ENCODE measurements at regions not wholly inside any gene's neighbourhood (a gene's known extent, or its start where the extent isn't known, plus 50 kb on each side); places are given as distances from the start of the nearest gene placed in this dataset.
"Not testable (repeated sequence)": the region's sequence is repeated elsewhere in the genome, so short reads cannot be mapped to it uniquely, and the experiment has no call there.

DNA sequence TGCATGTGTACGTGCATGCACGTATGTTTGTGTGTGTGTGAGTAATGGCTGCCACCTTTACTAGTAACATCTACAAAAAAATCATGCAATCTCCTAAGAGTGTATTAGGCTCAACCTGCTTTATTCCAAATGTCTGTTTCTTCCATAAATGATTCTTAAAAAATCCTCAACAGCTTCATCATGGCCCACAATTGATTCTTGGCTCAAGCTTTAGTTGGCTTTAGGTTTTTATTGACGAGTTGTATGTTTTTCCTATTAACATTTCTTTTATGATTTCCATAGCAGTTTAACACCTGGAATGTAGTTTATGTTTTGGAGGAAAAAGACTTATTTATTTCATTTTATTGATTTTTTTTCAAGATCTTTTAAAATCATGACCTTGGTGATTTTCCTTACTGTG, 121.9 kb upstream of the RAB18 start:
- H3K79me2 ChIP-seq (ENCODE audit: insufficient read depth, low read depth) = no peaks in the 10 kb centered on the region
- H4K20me1 ChIP-seq (ENCODE audit: insufficient read depth) = no peaks in the 10 kb centered on the region
- H3K27me3 ChIP-seq (ENCODE audit: insufficient read depth, low read depth) = no peaks in the 10 kb centered on the region
- H3K4me1 ChIP-seq (ENCODE audit: low read depth, poor library complexity, severe bottlenecking) = no peaks in the 10 kb centered on the region
- no peak overlapping the region for H3K27ac ChIP-seq
- no peak overlapping the region for H3K4me3 ChIP-seq (IDR thresholded peaks at IDR 0.05; ENCODE audit: insufficient read depth, low read depth, low read length)
- TF ChIP-seq, protein P1, sequence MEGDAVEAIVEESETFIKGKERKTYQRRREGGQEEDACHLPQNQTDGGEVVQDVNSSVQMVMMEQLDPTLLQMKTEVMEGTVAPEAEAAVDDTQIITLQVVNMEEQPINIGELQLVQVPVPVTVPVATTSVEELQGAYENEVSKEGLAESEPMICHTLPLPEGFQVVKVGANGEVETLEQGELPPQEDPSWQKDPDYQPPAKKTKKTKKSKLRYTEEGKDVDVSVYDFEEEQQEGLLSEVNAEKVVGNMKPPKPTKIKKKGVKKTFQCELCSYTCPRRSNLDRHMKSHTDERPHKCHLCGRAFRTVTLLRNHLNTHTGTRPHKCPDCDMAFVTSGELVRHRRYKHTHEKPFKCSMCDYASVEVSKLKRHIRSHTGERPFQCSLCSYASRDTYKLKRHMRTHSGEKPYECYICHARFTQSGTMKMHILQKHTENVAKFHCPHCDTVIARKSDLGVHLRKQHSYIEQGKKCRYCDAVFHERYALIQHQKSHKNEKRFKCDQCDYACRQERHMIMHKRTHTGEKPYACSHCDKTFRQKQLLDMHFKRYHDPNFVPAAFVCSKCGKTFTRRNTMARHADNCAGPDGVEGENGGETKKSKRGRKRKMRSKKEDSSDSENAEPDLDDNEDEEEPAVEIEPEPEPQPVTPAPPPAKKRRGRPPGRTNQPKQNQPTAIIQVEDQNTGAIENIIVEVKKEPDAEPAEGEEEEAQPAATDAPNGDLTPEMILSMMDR (conservative IDR thresholded peaks at IDR 0.05; ENCODE audit: low read depth, low read length) = no peak
- no peak overlapping the region for H2AFZ ChIP-seq (ENCODE audit: low read depth)
- H3K9ac ChIP-seq = no peak overlapping the region
- H3K36me3 ChIP-seq (ENCODE audit: insufficient read depth) = no peaks in the 10 kb centered on the region
- no peak overlapping the region for H3K4me2 ChIP-seq

DNA sequence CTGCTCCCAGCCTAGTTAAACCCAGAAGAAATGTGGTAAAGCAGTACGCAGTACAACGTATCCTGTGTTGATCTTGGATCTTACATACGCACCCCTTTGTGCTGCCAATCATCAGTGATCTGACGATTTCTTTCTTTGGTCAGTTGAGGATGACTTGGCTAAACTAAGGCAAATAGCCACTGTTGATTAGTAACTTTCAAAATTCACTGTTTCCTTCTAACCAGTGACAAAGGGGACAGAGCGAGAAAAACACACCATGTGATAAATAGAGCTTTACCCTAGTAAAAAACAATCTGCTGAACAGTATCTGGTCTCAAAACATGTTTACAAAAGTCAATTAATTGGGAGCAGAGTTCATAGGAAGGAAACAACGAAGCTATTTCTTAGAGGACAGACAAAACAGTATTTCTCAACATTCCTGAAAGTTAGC, 123.2 kb upstream of the RAB18 start:
- no peak overlapping the region for H3K4me2 ChIP-seq
- H3K36me3 ChIP-seq (ENCODE audit: insufficient read depth) = no peaks in the 10 kb centered on the region
- no peaks in the 10 kb centered on the region for H3K4me1 ChIP-seq (ENCODE audit: low read depth, poor library complexity, severe bottlenecking)
- TF ChIP-seq, protein P1 (conservative IDR thresholded peaks at IDR 0.05; ENCODE audit: low read depth, low read length) = no peak
- H3K27ac ChIP-seq = no peak overlapping the region
- no peaks in the 10 kb centered on the region for H3K79me2 ChIP-seq (ENCODE audit: insufficient read depth, low read depth)
- no peak overlapping the region for H2AFZ ChIP-seq (ENCODE audit: low read depth)
- H3K27me3 ChIP-seq (ENCODE audit: insufficient read depth, low read depth) = no peaks in the 10 kb centered on the region
- no peak overlapping the region for H3K4me3 ChIP-seq (IDR thresholded peaks at IDR 0.05; ENCODE audit: insufficient read depth, low read depth, low read length)
- H3K9ac ChIP-seq = no peak overlapping the region
- no peaks in the 10 kb centered on the region for H4K20me1 ChIP-seq (ENCODE audit: insufficient read depth)

DNA sequence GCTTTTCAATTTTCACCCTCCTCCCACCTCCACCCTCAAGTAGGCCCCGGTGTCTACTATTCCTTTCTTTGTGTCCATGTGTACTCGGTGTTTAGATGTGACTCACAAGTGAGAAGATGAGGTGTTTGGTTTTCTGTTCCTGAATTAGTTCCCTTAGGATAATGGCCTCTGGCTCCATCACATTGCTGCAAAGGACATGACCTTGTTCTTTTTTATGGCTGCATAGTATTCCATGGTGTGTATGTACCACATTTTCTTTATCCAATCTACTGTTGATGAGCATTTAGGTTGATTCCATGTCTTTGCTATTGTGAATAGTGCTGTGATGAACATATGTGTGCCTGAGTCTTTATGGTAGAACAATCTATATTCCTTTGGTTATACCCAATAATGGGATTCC, 125.1 kb upstream of the RAB18 start:
- H3K27me3 ChIP-seq (ENCODE audit: insufficient read depth, low read depth); H3K27ac ChIP-seq; H3K4me2 ChIP-seq; H3K4me1 ChIP-seq (ENCODE audit: low read depth, poor library complexity, severe bottlenecking); H2AFZ ChIP-seq (ENCODE audit: low read depth); H3K36me3 ChIP-seq (ENCODE audit: insufficient read depth); H3K9ac ChIP-seq; H3K79me2 ChIP-seq (ENCODE audit: insufficient read depth, low read depth); H4K20me1 ChIP-seq (ENCODE audit: insufficient read depth); H3K4me3 ChIP-seq (IDR thresholded peaks at IDR 0.05; ENCODE audit: insufficient read depth, low read depth, low read length): not testable (repeated sequence)

DNA sequence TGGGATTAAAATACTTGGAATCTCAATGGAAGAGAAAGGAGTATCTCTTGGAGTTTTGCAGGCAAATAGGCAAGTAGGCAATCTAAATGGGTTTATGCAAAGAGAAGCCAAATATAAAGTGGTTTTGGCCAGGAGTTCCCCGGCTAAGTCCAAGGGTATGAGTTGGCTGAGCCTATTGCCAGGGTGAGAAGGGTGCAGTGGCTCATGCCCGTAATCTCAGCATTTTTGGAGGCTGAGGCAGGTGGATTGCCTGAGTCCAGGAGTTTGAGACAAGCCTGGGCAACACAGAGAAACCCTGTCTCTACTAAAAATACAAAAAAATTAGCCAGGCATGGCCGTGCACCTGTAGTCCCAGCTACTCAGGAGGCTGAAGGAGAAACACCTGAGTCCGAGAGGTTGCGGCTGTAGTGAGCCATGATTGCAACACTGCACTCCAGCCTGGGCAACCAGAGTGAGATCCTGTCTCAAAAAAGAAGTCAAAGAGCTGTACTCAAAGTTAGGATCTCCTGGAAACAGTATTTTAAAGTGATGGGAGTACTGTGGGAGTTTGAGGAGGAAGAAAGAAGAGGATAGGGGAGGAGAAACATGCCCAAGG, 130.4 kb upstream of the RAB18 start:
- Histone ChIP-seq H3K4me3 (IDR thresholded peaks at IDR 0.05; ENCODE audit: insufficient read depth, low read depth, low read length) (no peak overlapping the region), H4K20me1 (ENCODE audit: insufficient read depth) (no peaks in the 10 kb centered on the region), H3K27ac (no peak overlapping the region), H3K36me3 (ENCODE audit: insufficient read depth) (no peaks in the 10 kb centered on the region), H2AFZ (ENCODE audit: low read depth) (no peak overlapping the region), H3K27me3 (ENCODE audit: insufficient read depth, low read depth) (no peaks in the 10 kb centered on the region), H3K9ac (no peak overlapping the region), H3K4me1 (ENCODE audit: low read depth, poor library complexity, severe bottlenecking) (no peaks in the 10 kb centered on the region), H3K79me2 (ENCODE audit: insufficient read depth, low read depth) (no peaks in the 10 kb centered on the region), H3K4me2 (no peak overlapping the region)
- TF ChIP-seq, protein P1 (conservative IDR thresholded peaks at IDR 0.05; ENCODE audit: low read depth, low read length) = no peak

DNA sequence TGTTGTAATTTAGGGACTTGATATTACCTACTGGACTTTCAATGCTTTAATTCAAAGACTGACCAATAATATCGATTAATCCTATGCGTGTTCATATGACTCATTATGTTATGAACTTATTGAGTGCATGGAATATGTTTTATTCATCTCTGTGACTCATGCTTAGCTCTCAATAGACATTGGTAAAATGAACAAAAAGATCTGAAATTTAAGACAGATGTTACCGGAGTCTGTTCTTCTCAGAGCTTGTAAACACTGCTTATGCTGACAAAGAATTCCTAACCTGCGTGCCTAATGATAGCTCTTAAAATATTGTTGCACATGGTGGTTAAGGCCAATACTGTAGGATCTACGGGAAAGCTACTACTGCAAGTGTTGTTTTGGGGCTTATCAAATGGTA, 131.5 kb upstream of the ACBD5 start:
- Histone ChIP-seq H3K27ac (no peak overlapping the region), H3K4me1 (ENCODE audit: low read depth, poor library complexity, severe bottlenecking) (no peaks in the 10 kb centered on the region), H4K20me1 (ENCODE audit: insufficient read depth) (no peaks in the 10 kb centered on the region), H3K36me3 (ENCODE audit: insufficient read depth) (no peaks in the 10 kb centered on the region), H3K4me2 (no peak overlapping the region), H2AFZ (ENCODE audit: low read depth) (no peak overlapping the region), H3K27me3 (ENCODE audit: insufficient read depth, low read depth) (no peaks in the 10 kb centered on the region), H3K4me3 (IDR thresholded peaks at IDR 0.05; ENCODE audit: insufficient read depth, low read depth, low read length) (no peak overlapping the region), H3K9ac (no peak overlapping the region), H3K79me2 (ENCODE audit: insufficient read depth, low read depth) (no peaks in the 10 kb centered on the region)
- TF ChIP-seq, protein P1 (conservative IDR thresholded peaks at IDR 0.05; ENCODE audit: low read depth, low read length) = no peak

DNA sequence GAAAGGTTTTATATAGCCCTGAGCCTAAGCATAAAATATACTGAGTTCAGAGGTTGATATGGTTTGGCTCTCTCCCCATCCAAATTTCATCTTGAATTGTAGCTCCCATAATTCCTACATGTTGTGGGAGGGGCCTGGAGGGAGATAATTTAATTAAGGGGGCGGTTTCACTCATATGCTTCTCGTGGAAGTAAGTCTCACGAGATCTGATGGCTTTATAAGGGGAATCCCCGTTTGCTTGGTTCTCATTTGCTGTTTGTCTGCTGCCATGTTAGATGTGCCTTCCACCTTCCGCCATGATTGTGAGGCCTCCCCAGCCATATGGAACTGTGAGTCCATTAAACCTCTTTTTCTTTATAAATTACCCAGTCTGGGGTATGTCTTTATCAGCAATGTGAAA, 130.8 kb upstream of the ACBD5 start:
- H3K27ac ChIP-seq; H3K79me2 ChIP-seq (ENCODE audit: insufficient read depth, low read depth); H3K36me3 ChIP-seq (ENCODE audit: insufficient read depth); H3K9ac ChIP-seq; H4K20me1 ChIP-seq (ENCODE audit: insufficient read depth); H3K4me2 ChIP-seq; H3K27me3 ChIP-seq (ENCODE audit: insufficient read depth, low read depth); H3K4me3 ChIP-seq (IDR thresholded peaks at IDR 0.05; ENCODE audit: insufficient read depth, low read depth, low read length); H3K4me1 ChIP-seq (ENCODE audit: low read depth, poor library complexity, severe bottlenecking); H2AFZ ChIP-seq (ENCODE audit: low read depth): not testable (repeated sequence)
